GM19193 (cell line): ENCODE measurements at regions not wholly inside any gene's neighbourhood (a gene's known extent, or its start where the extent isn't known, plus 50 kb on each side); places are given as distances from the start of the nearest gene placed in this dataset.

Experiments used
- POLR2A ChIP-seq: IDR thresholded peaks from 4 replicates; pipeline ENCODE4 v1.6.1; 2011; ENCODE audit not compliant: insufficient read depth, insufficient read length; ENCODE audit errors: extremely low read depth

DNA sequence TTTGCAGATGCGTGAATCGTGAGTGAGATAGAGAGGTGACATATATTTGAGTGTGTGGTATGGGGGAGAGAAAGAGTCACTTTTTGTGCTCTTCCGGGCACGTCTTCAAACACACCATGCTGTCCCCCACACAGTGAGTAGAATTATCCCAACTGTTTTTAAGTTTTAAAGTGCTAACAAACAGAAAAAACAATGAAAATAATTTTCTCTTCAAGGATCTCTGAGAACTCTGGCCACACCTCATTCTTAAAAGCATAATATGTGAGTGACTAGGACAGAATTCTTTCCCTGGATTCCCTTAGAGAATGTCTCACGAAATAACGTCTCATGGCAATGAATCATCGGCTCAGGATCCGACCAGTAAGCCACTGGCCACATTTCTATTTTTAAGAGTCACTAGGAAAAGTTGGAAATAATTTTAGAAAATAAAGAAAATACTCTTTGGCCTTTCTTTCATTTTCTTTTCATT is 235.7 kb upstream of the ZNF217 start:
- no peak for TF ChIP-seq POLR2A

DNA sequence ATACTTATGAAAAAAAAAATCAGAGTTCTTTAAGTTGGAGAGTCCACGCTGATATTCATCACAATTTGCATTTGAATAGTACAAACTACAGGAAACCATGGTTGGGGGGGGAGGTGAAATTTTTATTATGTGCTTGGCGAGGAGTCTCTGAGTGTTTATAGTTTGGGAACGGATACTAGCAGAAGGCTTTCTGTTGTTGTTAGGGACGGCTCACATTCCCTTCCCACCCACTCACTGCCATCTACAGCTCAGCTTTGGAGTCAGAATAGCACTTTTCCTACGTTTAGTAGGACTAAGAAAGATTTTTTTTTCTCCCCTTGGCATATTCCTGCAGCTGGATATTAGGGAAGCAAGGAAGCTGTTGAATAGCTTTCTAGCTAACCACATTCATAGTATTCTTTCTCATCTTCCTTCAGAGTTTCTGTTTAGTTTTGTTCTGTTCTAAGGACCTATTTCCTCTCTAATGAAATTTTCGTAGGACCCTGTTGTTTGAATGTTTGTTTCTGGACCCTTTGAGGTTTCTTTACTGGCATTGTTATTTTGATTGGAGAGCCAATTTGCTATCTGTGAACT is 235.1 kb upstream of the ZNF217 start:
- no peak for TF ChIP-seq POLR2A

DNA sequence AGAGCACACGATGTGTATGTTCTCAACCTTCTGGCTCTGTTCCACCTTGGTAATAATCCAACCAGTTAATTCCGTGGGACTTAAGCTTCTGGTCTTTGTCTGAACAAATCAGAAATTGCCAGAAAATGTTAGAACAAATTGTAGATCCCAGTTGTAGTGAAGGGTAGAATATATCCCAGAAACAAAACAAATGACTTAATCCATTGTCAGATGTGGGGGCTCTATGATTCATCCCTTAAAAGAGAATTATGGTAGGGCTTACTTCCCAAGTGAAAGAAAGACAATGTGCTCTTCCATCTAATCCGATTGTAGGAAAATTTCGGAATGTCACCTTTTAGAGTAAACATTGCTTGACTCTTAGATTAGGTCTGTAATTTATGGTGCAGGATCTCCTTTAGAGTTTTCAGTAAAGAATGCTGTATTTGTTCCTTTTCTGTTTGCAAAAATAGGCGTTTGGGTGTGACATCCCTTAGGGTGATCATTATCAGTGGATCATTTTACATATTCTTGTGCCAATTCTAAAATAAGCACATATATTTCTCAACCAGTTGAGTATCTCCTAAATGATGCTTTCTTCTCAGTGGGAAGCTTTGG is 234.5 kb upstream of the ZNF217 start:
- no peak for TF ChIP-seq POLR2A

DNA sequence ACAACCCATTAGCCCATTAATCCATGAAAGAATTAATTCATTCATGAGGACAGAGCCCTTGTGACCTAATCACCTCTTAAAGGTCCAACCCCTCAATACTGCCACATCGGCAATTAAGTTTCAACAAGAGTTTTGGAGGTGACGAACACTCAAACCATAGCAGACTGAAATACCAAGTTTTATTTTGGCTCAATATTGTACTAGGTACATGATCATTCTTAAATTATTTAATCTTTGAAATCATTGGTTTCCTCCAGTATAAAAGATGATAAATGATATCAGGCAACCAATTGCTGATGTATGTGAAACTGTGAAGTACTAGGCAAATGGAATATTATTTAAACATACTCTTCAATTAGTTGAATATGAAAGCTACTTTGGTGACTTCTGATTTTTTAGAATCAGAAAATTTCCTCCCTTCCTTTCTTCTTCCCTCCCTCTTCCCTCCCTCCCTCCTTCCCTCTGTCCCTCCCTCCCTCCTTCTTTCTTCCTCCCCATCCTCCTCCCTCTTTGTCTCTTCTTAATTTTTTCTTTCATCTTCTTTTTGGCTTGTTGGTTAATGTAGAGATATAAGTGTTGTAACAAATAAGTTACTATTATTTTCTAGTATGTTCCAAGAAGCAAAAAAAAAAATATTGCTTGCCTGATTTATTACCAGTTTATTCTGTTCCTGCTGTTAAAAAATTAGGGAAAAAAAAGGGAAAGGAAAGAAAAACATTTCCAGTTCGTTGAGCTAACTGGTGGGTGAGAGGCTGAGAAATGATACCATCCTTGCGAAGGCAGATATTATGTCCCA is 233.9 kb upstream of the ZNF217 start:
- no peak for TF ChIP-seq POLR2A

DNA sequence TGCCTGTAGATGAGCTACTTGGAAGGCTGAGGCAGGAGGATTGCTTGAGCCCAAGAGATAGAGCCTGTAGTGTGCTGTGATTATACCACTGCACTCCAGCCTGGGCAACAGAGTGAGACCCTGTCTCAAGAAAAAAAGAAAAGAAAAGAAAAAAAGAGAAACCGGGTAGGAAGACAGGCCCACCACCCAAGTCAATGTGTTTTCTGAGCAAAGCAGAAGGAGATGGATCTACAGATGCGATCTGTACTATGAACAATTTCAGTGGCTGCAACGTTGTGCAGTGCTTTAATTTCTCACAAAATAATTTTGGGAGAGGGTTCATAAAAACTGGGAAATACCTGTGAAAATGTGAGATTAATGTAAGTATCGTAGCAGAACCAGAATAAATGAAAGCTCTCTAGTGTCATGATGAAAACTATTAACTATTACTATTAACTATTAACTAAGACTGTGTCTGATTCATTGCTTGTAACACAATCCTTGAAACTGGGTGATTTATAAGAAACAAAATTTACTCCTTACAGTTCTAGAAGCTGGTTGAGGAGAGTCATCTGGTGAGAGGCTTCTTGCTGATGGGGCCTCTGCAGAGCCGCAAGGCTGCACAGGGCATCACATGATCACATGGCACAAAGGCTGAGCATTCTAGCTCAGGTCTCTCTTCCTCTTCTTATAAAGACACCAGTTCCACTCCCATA is 233.1 kb upstream of the ZNF217 start:
- no peak for TF ChIP-seq POLR2A

DNA sequence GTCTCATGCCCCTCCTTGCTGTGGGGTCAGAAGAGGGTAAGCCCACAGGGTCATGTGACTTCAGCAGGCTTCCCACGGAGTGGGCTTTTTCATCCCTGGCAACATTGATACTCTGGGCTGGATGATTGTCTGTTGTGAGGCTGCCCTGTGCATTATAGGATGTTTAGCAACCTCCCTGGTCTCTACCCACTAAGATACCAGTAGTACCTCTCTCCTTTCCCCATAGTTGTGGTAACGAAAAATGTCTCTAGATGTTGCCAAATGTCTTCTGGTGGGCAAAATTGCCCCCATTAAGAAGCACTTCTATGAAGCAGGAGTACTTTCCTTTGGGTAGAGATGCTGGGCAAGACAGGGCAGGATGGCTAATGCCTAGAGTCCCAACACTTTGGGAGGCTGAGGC is 232.5 kb upstream of the ZNF217 start:
- TF ChIP-seq POLR2A = no peak

DNA sequence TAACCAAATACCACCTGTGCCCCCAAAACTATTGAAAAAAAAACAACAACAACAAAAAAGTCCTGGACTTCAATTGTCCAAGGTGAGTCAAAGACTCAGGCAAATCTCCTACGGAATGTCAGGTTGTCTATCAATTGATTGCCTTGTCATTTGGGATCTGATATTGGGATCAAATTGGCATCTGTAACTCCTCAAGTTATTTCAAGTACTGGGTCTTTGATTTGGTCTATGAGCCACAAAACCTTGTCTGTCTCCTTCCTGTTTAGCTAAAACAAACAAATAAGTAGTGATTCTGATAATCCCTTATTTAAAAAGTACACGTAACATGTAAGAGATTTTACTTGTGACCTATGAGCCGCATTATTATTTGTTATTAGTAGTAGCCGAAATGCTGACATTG is 231.6 kb upstream of the ZNF217 start:
- TF ChIP-seq POLR2A = no peak

DNA sequence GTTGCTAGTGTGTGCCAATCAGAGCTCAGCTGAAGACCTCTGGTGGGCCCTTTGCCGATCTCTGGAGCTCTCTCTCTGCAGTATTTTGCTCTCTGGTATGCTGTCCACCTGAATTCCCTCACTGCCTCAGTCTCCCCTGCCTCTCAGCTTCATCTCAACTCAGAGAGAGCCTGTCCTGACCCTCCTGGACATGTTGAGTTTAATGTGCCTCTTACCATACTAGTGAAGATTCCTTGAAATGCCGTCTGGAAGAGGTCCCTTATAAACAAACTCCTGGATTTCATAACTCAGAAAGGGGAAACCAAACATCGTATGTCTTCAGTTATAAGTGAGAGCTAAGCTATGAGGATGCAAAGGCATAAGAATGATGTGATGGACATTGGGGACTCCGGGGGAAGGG is 231.1 kb upstream of the ZNF217 start:
- TF ChIP-seq POLR2A = no peak

DNA sequence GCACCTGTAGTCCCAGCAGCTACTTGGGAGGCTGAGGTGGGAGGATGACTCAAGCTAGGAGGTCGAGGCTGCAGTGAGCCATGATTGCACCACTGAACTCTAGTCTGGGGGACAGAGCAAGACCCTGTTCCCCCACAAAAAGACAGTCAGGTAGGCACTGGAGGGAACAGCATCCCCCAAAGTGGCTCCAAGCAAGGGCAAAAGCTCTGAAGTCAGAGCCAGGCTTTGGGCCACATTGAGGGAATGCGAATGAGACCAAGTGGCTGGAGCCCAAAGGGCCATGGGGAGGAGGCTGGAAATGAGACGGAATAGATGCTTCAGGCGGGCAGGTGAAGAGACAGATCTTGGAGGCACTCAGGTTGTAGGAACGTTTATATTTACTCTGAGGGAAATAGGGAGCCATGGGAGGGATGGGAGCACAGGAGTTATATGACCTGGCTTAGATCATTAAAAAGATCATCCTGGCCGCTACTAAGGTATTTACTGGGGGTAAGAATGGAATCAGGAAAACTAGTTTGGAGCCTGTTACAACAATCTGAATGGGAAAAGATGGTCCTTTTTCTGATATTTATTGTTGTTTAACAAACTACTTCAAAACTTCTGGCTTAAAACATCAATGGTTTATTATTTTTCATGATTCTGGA is 229.6 kb upstream of the ZNF217 start:
- TF ChIP-seq POLR2A = no peak

DNA sequence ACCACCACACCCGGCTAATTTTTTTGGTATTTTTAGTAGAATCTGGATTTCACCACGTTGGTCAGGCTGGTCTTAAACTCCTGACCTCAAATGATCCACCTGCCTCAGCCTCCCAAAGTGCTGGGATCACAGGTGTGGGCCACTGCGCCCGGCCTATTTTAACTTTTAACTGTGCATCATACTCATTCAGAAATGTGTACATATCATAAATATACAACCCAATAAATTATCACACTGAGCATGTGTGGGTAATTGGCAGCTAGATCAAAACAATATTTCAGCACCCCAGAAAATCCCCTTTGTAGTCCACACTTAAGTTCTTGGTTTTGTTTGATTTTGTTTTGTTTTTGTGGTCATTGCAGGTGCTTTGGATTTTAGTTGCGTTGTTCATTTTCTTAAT is 228.9 kb upstream of the ZNF217 start:
- no peak for TF ChIP-seq POLR2A

DNA sequence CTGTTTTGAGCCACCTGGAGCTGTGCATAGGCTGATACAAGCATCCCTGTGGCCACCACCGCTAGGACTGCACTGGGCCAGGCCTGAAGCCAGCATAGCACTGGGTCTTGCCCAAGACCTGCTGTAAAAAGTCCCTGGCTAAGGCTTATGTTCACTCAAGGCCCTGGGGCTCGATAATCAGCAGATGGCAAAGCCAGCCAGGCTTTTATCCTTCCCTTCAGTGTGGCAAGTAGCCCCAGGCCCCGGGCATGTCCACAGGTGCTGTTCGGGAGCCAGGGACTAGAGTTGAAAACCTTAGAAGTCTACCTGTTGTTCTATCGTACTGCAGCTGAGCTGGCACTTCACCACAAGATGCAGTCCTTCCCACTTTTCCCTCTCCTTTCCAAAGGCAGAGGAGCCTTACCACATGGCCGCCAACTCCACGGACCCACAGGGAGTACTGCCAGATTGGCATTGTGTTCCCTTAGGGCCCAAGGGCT is 226.4 kb upstream of the ZNF217 start:
- no peak for TF ChIP-seq POLR2A

DNA sequence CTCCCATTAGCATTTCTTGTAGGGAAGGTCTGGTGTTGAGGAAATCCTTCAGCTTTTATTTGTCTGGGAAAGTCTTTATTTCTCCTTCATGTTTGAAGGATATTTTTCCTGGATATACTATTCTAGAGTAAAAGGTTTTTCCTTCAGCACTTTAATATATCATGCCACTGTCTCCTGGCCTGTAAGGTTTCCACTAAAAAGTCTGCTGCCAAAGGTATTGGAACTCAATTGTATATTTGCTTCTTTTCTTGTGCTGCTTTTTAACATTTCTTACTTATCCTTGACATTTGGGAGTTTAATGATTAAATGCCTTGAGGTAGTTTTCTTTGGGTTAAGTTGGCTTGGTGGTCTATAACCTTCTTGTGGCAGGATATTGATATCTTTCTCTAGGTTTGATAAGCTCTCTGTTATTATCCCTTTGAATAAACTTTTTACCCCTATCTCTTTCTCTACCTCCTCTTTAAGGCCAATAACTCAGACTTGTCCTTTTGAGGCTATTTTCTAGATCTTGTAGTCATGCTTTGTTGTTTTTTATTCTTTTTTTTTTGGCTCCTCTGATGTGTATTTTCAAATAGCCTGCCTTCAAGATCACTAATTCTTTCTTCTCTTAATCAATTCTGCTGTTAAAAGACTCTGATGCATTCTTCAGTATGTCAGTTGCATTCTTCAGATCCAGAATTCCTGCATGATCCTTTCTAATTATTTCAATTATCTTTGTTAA is 225.0 kb upstream of the ZNF217 start:
- no peak for TF ChIP-seq POLR2A

DNA sequence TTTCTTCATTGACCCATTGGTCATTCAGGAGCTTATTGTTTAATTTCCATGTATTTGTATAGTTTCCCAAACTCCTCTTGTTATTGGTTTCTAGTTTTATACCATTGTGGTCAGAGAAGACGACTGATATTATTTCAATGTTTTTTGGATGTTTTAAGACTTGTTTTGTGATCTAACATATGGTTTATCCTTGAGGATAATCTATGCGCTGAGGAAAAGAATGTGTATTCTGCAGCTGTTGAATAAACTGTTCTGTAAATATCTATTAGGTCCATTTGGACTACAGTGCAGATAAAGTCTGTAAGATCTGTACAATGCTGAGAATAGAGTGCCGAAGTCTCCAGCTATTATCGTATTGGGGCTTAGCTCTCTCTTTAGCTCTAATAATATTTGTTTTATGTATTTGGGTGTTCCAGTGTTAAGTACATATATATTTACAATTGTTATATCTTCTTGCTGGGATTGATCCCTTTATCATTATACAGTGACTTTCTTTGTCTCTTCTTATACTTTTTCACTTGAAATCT is 223.3 kb upstream of the ZNF217 start:
- TF ChIP-seq POLR2A = no peak

DNA sequence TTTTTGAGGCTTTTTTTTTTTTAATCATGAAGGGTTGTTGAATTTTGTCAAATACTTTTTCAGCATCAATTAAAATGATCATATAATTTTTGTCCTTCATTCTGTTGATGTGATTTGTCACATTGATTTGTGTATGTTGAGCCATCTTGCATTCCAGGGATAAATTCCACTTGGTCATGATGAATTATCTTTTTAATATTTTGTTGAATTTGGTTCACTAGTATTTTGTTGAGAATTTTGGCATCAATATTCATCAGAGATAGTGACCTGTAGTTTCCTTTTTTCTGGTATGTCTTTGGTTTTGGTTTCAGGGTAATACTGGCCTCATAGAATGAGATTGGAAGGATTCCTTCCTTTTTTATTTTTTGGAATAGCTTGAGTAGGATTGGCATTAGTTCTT is 221.9 kb upstream of the ZNF217 start:
- no peak for TF ChIP-seq POLR2A
